Liver (tissue), 8 donors: ENCODE measurements at regions not wholly inside any gene's neighbourhood (a gene's known extent, or its start where the extent isn't known, plus 50 kb on each side); places are given as distances from the start of the nearest gene placed in this dataset.

Experiments used
- DNase-seq: peaks from one replicate; pipeline ENCODE4 v3.0.0-alpha.2; 2017; ENCODE audit warnings: low spot score
- H3K27ac ChIP-seq, 2 donors: one replicate each; pipeline ENCODE4 v1.7.0; 2013; ENCODE audit warnings: inconsistent platforms in 2 of 2, low read length in 2 of 2, control low read depth in 1 of 2, low read depth in 1 of 2, mild to moderate bottlenecking in 1 of 2
- H3K27me3 ChIP-seq, 4 donors: one replicate each; pipeline versions ENCODE4 v1.6.1 to v1.7.0; 2013; ENCODE audit warnings: low read length in 3 of 4, inconsistent platforms in 1 of 4, mild to moderate bottlenecking in 1 of 4, moderate library complexity in 1 of 4; ENCODE audit not compliant: control insufficient read depth in 4 of 4, insufficient read depth in 4 of 4
- H3K36me3 ChIP-seq, 4 donors: one replicate each; pipeline versions ENCODE4 v1.6.1 to v1.7.0; 2013; ENCODE audit warnings: low read length in 3 of 4, mild to moderate bottlenecking in 3 of 4, low read depth in 1 of 4, moderate library complexity in 1 of 4; ENCODE audit not compliant: control insufficient read depth in 4 of 4, insufficient read depth in 3 of 4
- H3K4me1 ChIP-seq, 4 donors: one replicate each; pipeline versions ENCODE4 v1.6.1 to v1.7.0; 2013; ENCODE audit warnings: low read length in 3 of 4, mild to moderate bottlenecking in 3 of 4, moderate library complexity in 1 of 4; ENCODE audit not compliant: control insufficient read depth in 4 of 4, insufficient read depth in 4 of 4
- H3K4me3 ChIP-seq, 3 donors: one replicate each; pipeline versions ENCODE4 v1.6.1 to v1.7.0; 2013; ENCODE audit warnings: low read length in 3 of 3, control low read depth in 1 of 3, low read depth in 1 of 3, mild to moderate bottlenecking in 1 of 3
- H3K9ac ChIP-seq, 2 donors: one replicate each; pipeline ENCODE4 v1.7.0; 2013; ENCODE audit warnings: low read length in 2 of 2, mild to moderate bottlenecking in 2 of 2, moderate library complexity in 2 of 2, control low read depth in 1 of 2, low read depth in 1 of 2
- H3K9me3 ChIP-seq, 4 donors: one replicate each; pipeline versions ENCODE4 v1.6.1 to v1.7.0; 2013; ENCODE audit warnings: low read length in 3 of 4; ENCODE audit not compliant: control insufficient read depth in 4 of 4
- EGR1 ChIP-seq, 2 donors: IDR thresholded peaks; 2 replicates each; pipeline ENCODE4 v1.6.1; 2016 to 2018; ENCODE audit warnings: antibody characterized with exemption in 2 of 2, low read depth in 2 of 2
- FOXA1 ChIP-seq: IDR thresholded peaks from 2 replicates; pipeline ENCODE4 v1.6.1; 2016; ENCODE audit warnings: antibody characterized with exemption
- GABPA ChIP-seq, 2 donors: IDR thresholded peaks in 1 of 2; conservative IDR thresholded peaks in 1 of 2; 2 replicates each; pipeline ENCODE4 v1.6.1; 2016; ENCODE audit warnings: antibody characterized with exemption in 2 of 2, mild to moderate bottlenecking in 1 of 2, moderate library complexity in 1 of 2
- HNF4A ChIP-seq, 2 donors: conservative IDR thresholded peaks; 2 replicates each; pipeline ENCODE4 v1.6.1; 2016; ENCODE audit warnings: antibody characterized with exemption in 2 of 2, mild to moderate bottlenecking in 2 of 2
- HNF4G ChIP-seq: IDR thresholded peaks from 2 replicates; pipeline ENCODE4 v1.6.1; 2016; ENCODE audit warnings: antibody characterized with exemption
- JUND ChIP-seq, 2 donors: IDR thresholded peaks; 2 replicates each; pipeline ENCODE4 v1.6.1; 2016; ENCODE audit warnings: antibody characterized with exemption in 2 of 2
- NR2F2 ChIP-seq: IDR thresholded peaks from 2 replicates; pipeline ENCODE4 v1.6.1; 2016; ENCODE audit warnings: antibody characterized with exemption
- RAD21 ChIP-seq, 2 donors: IDR thresholded peaks; 2 replicates each; pipeline ENCODE4 v1.6.1; 2016; ENCODE audit warnings: antibody characterized with exemption in 2 of 2, mild to moderate bottlenecking in 2 of 2
- RXRA ChIP-seq, 2 donors: IDR thresholded peaks; 2 replicates each; pipeline ENCODE4 v1.6.1; 2017 to 2018; ENCODE audit warnings: antibody characterized with exemption in 2 of 2, mild to moderate bottlenecking in 1 of 2
- SP1 ChIP-seq: IDR thresholded peaks from 2 replicates; pipeline ENCODE4 v1.6.1; 2018; ENCODE audit warnings: antibody characterized with exemption, mild to moderate bottlenecking
- TAF1 ChIP-seq: conservative IDR thresholded peaks from 2 replicates; pipeline ENCODE4 v1.6.1; 2016; ENCODE audit warnings: antibody characterized with exemption, mild to moderate bottlenecking
- ZBTB33 ChIP-seq: IDR thresholded peaks from 2 replicates; pipeline ENCODE4 v1.6.1; 2016; ENCODE audit warnings: antibody characterized with exemption
- WGBS: extraction: QIAGEN DNeasy Blood & Tissue Kit; methylation state at CpG from one replicate; pipeline ENCODE4 v1.1.7; 2013; 5-methylcytosine and 5-hydroxymethylcytosine counted together
- TF ChIP-seq, protein P1 (sequence below): fragments of 150-350 bp; IDR thresholded peaks from 2 replicates; pipeline ENCODE4 v1.5.1; 2017; ENCODE audit warnings: improper control_type of control experiment, low read depth, low read length; ENCODE audit not compliant: missing input control
- TF ChIP-seq, protein P2 (sequence below): IDR thresholded peaks from 2 replicates; pipeline ENCODE4 v1.6.1; 2016; ENCODE audit warnings: antibody characterized with exemption
- TF ChIP-seq, protein P3 (sequence below): IDR thresholded peaks from 2 replicates; pipeline ENCODE4 v1.6.1; 2016; ENCODE audit warnings: antibody characterized with exemption
- donor health status: healthy.
- donor health status: healthy.
- donor health status: healthy.
- donor health status: healthy.
- donor health status: healthy.

- TF ChIP-seq, protein P1, sequence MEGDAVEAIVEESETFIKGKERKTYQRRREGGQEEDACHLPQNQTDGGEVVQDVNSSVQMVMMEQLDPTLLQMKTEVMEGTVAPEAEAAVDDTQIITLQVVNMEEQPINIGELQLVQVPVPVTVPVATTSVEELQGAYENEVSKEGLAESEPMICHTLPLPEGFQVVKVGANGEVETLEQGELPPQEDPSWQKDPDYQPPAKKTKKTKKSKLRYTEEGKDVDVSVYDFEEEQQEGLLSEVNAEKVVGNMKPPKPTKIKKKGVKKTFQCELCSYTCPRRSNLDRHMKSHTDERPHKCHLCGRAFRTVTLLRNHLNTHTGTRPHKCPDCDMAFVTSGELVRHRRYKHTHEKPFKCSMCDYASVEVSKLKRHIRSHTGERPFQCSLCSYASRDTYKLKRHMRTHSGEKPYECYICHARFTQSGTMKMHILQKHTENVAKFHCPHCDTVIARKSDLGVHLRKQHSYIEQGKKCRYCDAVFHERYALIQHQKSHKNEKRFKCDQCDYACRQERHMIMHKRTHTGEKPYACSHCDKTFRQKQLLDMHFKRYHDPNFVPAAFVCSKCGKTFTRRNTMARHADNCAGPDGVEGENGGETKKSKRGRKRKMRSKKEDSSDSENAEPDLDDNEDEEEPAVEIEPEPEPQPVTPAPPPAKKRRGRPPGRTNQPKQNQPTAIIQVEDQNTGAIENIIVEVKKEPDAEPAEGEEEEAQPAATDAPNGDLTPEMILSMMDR: no peak
- TF ChIP-seq RAD21 (IDR thresholded peaks at IDR 0.05): no peak
- TF ChIP-seq, protein P2, sequence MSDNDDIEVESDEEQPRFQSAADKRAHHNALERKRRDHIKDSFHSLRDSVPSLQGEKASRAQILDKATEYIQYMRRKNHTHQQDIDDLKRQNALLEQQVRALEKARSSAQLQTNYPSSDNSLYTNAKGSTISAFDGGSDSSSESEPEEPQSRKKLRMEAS: no peak
- no peak for TF ChIP-seq JUND (IDR thresholded peaks at IDR 0.05)
- TF ChIP-seq FOXA1: no peak
- no peak for TF ChIP-seq SP1
These were observed 312.6 kb downstream of the STIM2 start (continued) for GRCh38 chr4:27173280-27173679.

- H3K9ac ChIP-seq: no peak overlapping the region
- TF ChIP-seq RAD21 (IDR thresholded peaks at IDR 0.05) (peak; percentile 51 to 64), NR2F2 (no peak)
- WGBS: 36% methylated on average over 3 of the region's 3 CpGs
- no peaks in the 10 kb centered on the region for H3K9me3 ChIP-seq
- peaks cover 0 to 6% (median under 1%) of the 10 kb centered on the region in 4 donors for H3K27me3 ChIP-seq
- no peak overlapping the region for H3K27ac ChIP-seq
- no peaks in the 10 kb centered on the region for H3K4me1 ChIP-seq
- no peaks in the 10 kb centered on the region for H3K36me3 ChIP-seq
- no peak overlapping the region for H3K4me3 ChIP-seq
- no peak for DNase-seq
These were observed 315.8 kb downstream of the STIM2 start for GRCh38 chr4:27176400-27176799.

- TF ChIP-seq EGR1 (IDR thresholded peaks at IDR 0.05; ENCODE audit: low read depth in 2 of 2) (no peak), JUND (IDR thresholded peaks at IDR 0.05) (no peak), SP1 (no peak), NR2F2 (no peak), FOXA1 (no peak), RAD21 (IDR thresholded peaks at IDR 0.05) (no peak), GABPA (IDR thresholded peaks at IDR 0.05 in 1 of 2, conservative IDR thresholded peaks at IDR 0.05 in 1 of 2) (no peak)
- TF ChIP-seq, protein P2: no peak
- Histone ChIP-seq H3K36me3 (no peaks in the 10 kb centered on the region), H3K9ac (no peak overlapping the region), H3K4me1 (no peaks in the 10 kb centered on the region), H3K9me3 (no peaks in the 10 kb centered on the region), H3K27me3 (peaks cover 0 to 6% (median under 1%) of the 10 kb centered on the region in 4 donors), H3K4me3 (no peak overlapping the region), H3K27ac (no peak overlapping the region)
- WGBS: 29% methylated on average over 2 of the region's 2 CpGs
- DNase-seq: no peak
These were observed 316.2 kb downstream of the STIM2 start for GRCh38 chr4:27176881-27177280.

DNA sequence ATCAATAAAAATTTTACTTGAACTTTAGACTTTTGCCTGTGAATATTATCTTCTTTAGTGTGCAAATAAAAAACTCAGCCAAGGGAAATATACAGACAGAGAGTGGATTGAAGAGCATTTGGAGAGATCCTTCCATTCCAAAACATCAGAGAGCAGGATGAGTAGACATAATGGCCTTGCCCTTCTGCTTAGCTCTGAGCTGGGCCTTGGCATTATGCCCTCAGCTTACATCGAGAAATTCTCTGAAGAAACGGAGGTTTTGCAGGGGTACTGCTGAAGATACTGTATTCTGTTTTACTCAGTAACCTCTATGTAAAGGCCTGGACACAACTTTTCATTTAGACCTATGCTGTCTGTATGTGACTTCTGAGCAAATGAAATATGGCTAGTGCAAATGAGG, 317.4 kb downstream of the STIM2 start:
- TF ChIP-seq ZBTB33 (no peak), TAF1 (no peak), HNF4G (no peak), RXRA (IDR thresholded peaks at IDR 0.05) (no peak), FOXA1 (no peak), HNF4A (conservative IDR thresholded peaks at IDR 0.05) (no peak), GABPA (IDR thresholded peaks at IDR 0.05 in 1 of 2, conservative IDR thresholded peaks at IDR 0.05 in 1 of 2) (no peak), SP1 (no peak)
- TF ChIP-seq, protein P1: no peak
- TF ChIP-seq, protein P3, sequence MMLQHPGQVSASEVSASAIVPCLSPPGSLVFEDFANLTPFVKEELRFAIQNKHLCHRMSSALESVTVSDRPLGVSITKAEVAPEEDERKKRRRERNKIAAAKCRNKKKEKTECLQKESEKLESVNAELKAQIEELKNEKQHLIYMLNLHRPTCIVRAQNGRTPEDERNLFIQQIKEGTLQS: no peak
- TF ChIP-seq, protein P2: no peak
- no peak for DNase-seq
- 52% methylated on average over 2 of the region's 2 CpGs for WGBS

More for the DNA sequence above, 317.4 kb downstream of the STIM2 start:
- peaks cover 0 to 6% (median under 1%) of the 10 kb centered on the region in 4 donors for H3K27me3 ChIP-seq
- no peak overlapping the region for H3K27ac ChIP-seq
- H3K36me3 ChIP-seq: no peaks in the 10 kb centered on the region
- H3K9me3 ChIP-seq: no peaks in the 10 kb centered on the region
- no peak overlapping the region for H3K4me3 ChIP-seq
- H3K9ac ChIP-seq: no peak overlapping the region
- no peaks in the 10 kb centered on the region for H3K4me1 ChIP-seq
